ENCODE measurements at regions not wholly inside any gene's neighbourhood (a gene's known extent, or its start where the extent isn't known, plus 50 kb on each side); places are given as distances from the start of the nearest gene placed in this dataset.

DNA sequence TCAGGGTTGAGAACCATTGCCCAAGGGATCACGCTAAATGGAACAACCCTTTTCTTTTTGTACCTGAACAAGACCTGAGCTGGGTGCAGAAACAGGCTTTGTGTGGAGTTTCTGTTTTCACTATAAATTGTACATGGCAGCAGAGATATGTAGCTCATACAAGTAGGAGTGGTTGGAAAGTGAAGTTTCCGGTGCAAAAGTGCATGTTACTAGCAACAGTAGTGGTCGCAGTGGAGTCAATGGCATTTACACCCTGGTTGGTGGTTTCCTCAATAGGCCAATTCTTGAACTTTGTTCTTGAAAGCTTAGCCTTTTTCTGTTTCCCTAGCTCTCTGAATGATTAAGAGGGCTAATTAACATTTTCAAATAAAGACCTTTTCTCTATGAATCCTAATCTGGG, 170.7 kb downstream of the NEBL start:
- no peak for DNase-seq

DNA sequence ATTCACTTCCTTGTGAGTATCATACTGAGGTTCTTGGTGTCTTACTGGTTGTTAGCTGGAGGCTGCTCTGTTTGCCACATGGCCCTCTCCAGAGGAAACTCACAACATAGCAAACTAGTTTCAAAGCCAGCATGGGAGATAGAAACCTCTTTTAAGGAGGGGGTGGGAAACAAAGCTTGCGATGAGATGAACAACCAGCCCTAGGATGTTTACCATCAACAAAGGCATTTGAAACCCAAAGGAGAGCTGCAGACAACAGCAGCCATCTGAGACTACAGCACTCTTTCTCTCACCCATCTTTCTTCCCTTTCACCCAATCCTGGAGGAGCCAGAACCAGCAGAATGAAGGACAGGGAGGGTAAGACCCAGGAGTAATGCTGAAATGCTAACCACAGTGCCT, 182.1 kb downstream of the NEBL start:
- no peak for DNase-seq

DNA sequence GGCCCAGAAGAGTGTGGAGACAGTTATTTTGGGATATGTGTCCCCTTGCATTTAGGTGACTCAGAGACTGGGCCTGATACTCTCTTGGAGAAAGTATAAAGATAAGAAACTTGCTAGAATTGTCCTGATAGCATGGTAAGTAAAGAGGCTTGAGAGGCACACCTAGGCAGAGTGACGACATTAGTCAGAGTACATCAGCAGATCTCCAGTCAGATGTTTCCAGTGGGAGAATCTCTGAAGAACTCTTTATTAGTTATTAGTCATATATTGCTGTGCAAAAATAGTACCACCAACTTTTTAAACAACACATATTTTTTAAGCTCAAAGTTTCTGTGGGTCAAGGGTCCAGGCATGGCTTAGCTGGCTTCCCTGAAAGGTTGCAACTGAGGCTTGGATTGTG, 182.6 kb downstream of the NEBL start:
- no peak for DNase-seq

DNA sequence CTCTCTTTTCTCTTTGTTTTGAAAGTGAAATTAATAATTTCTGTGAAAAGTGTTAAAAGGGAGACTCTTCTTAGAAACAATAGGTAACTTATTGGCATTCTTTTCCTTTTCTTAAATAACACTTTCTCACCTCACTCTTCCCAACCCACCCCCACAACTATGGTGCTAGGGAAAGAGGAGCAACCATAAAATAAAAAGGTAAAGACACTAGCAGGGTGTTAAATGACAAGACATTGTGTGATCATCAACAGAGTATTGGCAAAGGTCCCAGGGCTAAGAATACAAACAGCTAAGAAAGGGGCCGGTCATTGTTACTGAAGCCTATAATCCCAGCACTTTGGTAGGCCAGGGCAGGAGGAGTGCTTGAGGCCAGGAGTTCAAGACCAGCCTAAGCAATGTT, 183.7 kb downstream of the NEBL start:
- no peak for DNase-seq

DNA sequence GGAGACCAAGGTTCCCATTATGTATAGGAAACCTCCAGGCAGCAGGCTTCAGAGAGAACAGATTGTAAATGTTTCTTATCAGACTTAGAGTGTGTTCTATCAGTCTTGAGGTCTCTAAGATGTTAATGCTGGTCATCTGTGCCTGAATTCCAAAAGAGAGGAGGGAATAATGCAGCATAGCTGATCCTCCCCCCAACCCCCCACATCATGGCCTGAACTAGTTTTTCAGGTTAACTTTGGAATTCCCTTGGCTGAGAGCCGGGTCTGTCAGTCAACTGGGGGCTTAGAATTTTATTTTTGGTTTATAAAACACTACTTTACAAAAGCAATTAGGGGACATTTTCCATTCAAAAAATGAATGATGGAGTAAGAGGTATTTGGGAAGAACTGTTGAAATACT, 184.3 kb downstream of the NEBL start:
- DNase-seq, result no peak

DNA sequence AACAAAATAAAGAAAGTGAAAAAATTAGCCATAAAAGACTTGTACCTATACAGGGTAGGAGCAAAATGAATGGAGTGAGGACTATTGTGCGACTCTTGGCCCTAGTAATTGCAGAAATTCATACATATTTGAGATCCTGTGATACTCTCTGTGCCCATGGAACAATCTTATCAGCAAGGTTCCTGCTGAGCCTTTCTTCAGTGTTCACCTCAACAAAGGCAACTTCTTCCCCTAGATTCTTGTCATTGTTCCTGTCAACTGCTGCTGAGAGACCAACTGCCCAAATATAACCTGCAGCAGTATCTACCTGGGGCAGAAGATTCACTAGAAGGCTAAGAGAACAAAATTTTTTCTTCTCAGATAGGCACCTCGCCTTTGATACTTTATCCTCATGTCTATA, 187.4 kb downstream of the NEBL start:
- DNase-seq, result no peak

DNA sequence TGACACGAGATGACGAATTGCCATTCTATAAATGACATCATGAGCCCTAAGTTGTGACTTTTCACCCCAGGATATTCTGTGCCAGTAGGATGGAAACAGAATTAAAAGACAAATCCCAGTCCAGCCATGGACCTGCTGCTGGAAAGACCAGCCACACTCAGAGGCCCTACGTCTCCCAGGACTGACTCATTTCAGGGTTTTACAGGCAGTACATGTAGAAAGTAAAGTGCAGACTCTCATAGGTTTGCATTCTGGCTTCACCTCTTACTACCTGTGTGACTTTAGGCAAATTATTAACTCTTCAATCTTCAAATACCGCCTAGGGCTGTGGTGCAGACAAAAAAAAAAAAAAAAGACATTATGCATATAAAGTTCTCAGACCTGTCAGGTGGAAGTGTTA, 188.8 kb downstream of the NEBL start:
- DNase-seq, result no peak

DNA sequence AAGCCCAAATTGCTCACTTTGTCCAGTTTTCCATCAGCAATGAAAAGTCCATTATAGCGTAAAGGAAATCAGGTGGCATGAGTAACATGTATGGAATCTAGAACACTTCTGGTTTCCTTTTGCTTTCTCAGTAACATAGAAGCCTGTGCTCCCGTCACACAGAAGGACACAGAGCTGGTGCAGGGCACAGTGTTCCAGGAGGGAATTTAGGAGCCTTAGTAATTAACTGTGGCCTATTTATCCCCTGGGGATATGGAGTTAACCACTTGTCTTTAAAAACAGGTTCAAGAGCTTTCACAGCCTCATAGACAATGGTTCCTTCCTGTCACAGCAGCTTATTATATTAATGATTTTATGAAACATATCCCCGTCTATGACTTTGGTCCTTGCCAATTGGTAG, 189.9 kb downstream of the NEBL start:
- no peak for DNase-seq

DNA sequence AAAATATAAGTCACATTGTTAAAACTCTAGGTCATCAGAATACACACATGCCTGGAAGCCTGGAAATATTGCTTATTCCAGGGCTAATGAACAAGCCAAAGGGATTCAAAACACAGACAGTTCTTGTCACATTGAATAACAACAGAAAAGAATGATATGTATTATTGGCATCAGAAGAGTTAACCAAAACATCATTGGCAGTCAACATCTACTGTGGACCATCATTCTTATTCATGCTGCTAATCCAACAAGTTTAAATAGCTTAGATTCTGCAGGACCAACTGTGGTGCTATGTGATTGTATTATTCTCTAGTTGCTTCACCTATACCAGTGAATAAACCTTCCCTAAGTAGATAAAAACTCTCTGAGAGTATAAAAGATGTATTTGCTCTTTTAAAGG, 198.3 kb downstream of the NEBL start:
- DNase-seq, result no peak

DNA sequence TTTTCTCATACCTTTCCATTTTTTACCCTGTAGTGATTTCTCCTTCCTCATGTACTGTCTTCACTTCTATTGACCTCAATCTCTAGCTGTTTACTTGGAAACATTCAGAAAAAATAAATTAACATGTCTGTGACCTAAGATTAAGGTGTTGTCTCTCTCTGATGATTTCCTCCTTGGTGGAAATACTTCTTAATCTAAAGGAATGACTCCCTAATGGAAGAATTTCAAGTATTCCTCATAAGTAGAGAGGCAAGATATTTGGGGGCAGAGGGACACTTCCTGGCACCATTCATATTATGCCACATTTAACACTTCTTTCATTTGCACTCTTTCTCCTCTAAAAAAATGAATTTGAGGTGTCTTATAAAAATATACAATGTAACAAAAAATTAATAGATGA, 202.8 kb downstream of the NEBL start:
- no peak for DNase-seq

DNA sequence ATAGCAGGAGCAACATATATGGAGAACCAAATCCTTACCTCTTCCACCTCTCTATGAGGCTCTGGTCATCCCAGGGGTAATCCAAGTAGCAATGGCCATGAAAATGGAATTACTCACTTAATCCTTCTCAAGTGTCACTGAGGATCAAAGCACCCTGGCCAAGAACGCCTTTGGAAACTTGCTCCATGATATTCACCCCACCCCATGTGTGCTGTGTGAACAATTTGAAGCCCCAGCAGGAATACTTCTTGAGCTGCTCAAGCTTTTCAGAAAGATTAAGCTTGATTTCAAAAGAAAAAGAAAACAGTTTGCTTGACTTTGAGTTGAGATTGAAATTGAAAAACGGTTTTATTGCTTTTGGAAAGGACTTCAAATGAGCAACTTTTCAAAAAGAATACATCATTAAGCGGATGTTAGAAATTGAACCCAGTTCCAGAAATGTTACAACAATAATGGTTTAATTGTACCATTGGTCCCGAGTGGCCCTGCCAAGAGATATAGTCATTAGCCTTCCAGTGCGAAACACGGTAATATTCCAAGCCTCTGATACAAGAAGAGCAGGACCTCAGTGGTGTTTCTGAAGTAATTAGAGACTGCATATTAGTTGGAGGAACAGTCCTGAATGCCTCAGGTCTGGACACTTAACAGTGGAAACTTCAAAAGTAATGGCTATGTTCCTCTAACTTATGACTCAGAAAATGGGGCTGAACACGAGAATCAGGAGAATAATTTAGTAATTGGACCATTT, 208.1 kb downstream of the NEBL start:
- DNase-seq, result no peak

DNA sequence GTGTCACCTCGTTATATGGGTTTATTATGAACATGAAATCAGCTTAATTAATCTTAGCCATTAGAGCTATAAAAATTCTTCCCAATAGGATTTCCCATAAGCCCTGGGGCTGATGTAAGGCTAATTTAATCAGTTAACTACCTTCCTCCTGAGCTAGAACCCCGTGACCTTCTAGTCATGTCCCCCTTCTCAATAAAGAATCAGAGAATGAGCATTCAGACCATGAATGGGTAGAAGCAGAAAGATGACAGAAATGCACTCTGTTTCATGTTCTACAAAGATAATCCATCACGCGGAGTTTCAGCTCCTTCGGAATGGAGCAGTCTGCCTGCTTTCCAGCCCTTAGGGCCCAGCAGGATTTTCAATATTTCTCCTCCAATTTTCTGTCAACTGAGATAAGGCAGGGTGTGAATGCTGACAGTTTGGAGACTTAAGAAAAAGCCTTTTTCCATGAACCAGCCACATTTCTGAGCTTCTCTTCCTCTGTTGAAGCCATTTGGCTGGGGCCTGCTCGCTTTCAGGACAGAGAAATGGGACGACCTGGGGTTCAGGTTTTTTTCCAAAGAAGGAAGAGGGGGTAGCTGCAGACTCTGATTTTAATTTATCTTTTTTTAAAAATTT, 211.0 kb downstream of the NEBL start:
- no peak for DNase-seq

DNA sequence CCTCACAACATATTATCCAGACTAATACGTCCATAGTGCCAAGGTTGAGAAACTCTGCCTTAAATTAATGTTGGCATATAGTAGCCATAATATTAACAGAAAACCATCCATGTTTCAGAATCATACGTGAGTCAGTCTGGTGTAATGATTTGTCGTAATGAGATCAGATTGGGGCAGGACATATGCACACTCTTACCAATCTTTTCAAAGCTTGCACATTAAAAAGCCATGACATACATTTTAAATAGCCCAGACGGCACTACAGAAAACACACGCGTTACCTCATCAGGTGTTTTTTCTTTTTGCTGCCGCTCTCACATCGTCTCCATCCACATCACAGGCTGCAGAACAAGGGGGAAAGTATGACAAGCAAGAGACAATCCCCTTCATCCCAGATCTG, 211.6 kb downstream of the NEBL start:
- DNase-seq, result no peak

DNA sequence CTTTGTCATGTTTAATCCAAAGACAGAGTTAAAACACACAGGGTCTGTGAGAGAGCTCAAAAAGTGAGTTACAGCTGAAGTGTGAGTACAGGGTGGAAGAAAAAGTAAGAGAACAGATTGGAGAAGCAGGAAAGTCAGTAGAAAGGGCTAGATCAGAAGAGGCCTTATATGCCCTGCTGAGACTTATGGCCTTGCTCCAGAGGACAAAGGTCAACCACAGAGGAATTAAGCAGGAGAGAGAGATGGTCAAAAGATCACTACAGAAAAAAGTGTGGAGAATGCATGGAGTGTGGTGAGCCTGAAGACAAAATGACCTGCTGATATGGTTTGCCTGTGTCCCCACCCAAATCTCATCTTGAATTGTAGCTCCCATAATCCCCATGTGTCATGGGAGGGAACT, 213.8 kb downstream of the NEBL start:
- DNase-seq, result no peak

DNA sequence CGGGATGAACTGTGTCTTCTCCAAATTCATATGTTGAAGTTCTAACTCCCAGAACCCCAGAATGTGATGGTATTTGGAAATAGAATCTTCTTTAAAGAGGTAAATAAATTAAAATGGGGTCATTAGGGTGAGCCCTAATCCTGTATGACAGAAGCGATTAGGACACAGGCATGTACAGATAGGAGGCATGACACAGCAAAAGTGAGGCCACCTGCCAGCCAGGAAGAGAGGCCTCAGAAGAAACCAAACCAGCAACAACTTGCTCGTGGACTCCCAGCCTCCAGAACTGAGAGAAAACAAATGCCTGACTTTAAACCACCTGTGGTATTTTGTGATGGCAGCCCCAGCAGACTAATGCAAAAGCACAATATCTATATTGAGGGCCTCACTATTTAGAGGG, 214.3 kb downstream of the NEBL start:
- no peak for DNase-seq

DNA sequence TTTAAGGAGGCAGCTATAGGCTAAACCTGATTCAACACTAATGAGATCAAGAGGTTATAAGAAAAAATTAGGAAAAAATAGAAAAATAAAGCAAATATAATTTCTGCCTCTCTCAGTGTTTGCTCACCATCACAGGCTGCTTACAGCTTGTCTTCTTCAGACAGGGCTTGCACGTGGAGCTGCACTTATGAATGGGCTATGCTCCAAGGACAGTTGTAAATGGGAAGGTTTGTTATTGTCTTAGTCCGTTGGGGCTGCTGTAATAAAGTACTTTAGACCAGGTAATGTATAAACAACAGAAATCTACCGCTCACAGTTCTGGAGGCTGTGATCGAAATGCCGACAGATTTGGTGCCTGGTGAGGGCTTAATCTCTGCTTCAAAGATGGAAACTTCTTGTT, 219.8 kb downstream of the NEBL start:
- DNase-seq, result no peak

DNA sequence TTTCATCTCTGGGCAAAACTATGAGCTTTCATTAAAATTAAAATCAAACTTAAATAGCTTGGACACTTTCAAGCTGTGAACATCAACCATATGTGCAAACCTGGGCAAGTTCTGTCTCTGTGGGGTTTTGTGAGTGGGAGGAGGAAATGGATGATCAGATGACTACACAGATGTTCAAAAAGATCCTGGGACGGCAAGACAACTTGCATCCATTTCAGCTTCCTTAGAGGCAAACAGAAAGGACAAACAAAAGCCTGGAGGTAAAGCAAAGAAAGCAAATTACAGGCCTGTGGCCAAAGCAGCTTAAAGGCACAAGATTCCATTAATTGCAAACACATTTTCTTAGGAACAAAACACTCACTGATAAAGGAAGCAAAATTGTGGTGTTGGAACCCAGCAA, 222.2 kb downstream of the NEBL start:
- DNase-seq, result peak; percentile 5

DNA sequence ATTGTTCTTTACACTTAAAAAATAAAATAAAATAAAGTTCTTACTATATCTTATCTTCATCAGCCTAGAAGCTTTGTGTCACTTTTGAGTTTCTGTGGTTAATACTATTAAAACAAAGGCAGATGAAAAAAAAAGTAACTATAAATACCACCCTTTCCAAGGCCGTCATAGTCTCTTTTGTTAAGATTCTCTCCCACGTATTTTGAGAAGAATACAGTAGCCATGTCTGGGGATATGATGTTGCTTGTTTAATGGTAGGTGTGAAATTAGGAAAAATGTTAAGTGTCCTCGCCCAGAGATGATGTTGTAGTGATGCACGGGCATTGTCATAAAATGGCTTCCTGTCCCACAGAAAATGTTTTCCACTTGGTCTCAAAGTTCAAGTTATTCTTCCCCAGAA, 223.9 kb downstream of the NEBL start:
- no peak for DNase-seq

DNA sequence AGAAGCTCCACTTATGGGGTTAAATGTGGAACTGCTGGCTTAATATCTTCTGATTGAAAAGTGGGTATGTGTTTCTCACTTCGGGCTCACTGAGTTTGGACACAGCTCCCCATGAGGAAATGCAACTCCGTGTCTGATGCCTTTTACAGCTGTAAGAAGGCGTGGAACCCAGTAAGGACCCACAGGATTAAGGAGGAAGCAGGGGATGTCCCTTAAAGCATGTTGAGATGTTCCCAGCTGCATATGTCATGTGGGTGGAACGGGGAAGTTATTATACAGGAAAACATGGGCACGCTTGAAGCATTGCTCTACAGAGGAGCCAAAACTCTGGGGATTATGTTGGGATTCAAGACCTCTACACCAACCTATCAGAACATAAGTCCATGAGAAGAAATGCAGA, 224.4 kb downstream of the NEBL start:
- no peak for DNase-seq

DNA sequence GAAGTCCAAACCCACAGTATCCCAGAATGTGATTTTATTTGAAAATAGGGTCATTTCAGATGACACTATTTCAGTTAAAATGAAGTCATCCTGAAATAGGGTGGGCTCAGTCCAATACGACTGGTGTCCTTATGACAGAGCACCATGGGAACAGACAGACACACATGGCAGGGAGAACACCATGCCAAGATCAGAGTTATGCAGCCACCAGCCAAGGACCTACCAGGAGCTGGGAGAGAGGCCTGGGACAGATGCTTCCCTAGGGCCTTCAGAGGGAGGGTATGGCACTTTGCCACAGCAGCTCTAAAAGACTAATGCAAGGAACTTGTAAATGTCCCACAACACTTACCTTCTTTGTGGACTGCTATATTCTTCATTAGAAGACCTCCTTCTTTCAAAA, 226.5 kb downstream of the NEBL start:
- no peak for DNase-seq

DNA sequence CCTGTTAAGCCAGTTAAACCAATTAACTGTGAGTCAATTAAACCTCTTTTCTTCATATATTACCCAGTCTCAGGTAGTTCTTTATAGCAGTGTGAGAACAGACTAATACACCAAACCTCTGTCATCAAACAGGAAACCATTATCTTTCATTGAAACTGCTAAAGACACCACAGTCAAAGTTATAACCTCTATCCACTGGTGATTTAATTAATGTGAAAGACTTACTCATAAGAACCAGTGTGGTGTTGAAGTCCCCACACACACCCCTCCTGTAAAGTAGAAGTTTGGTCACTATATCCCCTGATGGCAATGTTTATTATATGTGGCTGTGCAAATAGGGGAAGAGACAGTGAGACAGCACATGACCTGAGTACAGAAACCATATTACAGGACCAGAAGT, 228.1 kb downstream of the NEBL start:
- DNase-seq, result no peak

DNA sequence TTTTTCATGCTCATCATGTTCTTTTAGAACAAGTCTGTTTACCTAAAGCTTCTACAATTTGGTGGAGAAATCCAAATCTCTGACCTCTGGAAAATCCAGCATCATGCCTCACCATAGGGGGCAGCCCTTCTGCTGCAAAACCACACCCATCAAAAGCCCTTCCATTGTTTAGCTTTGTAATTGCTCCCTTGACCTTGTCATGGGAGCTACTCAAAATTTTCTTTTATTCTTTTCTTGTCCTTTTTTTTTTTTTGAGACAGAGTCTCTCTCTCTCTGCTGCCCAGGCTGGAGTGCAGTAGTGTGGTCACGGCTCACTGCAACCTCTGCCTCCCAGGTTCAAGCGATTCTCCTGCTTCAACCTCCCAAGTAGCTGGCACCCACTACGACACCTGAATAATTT, 234.4 kb downstream of the NEBL start:
- DNase-seq, result no peak

DNA sequence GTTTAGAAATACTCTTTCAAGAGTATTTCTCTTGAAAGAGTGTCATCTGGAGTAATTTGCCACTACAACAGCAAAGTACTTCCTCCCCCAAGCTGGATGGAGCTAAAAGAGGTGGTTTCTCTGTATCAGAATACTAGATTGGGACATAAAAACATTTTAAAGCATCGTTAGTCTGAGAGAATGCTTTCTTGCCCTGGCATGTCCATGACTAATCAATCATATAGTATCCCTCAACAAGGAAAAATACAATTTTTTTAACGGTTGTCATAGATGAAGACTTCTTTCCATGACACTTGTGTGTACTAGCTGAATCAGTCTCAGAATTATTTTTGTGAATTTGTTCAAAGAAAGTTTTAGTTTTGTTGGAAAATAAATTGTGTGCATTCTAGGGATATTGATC, 237.9 kb downstream of the NEBL start:
- no peak for DNase-seq

DNA sequence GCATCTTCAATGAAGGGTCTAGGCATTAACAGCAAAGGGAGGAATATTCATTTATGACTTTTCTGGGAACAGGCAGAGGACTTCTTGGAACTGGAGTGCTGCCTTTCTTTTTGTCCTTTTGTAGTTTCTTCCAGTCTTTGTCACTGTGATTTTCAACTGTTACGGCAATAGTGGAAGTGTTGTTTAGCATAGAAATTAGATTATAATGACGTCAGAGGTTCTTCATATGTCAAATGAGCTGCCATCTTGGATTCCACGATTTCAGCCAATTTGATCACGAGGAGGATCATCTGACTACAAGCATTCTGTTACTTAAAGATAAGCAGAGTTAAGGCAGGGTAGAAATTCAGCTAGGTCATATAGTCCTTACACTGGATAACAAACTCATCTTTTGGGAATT, 239.0 kb downstream of the NEBL start:
- no peak for DNase-seq

DNA sequence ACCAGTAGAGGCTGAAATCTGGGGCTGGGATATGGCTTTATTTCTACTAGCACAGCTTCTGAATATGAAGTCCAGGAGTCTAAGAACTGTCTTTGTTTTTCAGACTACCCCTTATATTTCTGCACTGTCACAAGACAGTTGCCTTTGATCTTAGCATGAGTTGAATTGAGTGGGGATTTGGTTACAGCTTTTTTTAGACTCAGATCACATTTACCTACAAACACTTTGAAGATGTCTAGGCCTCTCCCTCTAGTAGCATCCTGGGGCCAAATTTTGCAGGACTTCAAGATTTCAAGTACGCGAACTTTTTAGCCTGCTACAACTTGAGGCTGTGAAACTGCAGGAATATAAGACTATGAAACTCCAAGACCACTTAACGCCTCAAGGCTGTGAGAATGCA, 240.2 kb downstream of the NEBL start:
- DNase-seq, result no peak
